ENCODE measurements at regions not wholly inside any gene's neighbourhood (a gene's known extent, or its start where the extent isn't known, plus 50 kb on each side); places are given as distances from the start of the nearest gene placed in this dataset.

DNA sequence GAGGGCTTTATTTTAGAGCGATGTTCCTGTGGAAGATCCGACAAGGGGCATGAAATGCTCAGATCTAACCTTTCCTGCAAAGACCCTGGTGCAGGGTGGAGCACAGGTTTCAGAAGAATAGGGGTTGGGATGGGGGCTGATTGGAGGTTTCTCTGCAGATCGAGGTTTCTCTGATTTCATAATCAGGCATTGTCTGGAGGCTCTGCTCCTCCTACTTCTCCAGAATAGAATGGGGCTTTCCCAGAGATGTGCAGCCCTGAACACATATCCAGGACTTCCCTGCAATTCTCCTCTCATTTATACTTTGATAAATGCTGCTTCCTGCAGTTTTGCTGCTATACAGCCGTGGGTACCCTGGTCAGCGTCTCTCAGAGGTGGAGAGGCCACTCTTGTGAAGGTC, 397.6 kb upstream of the BOD1L1 start:
- no peak overlapping the region for H3K27ac ChIP-seq (replicated peaks in 1 of 4)
- no peak for DNase-seq (ENCODE audit: extremely low spot score)
- no peaks in the 10 kb centered on the region for H3K27me3 ChIP-seq
- peaks cover 0 to 4% (median 0%) of the 10 kb centered on the region in 4 donors for H3K4me1 ChIP-seq
- H3K36me3 ChIP-seq: no peaks in the 10 kb centered on the region
- 69% methylated on average over 5 of the region's 5 CpGs for WGBS
- no peak overlapping the region for H3K4me3 ChIP-seq
- TF ChIP-seq EP300 (IDR thresholded peaks at IDR 0.05) (no peak), POLR2A (IDR thresholded peaks at IDR 0.05; ENCODE audit: low read depth) (no peak)
- TF ChIP-seq, protein P1, sequence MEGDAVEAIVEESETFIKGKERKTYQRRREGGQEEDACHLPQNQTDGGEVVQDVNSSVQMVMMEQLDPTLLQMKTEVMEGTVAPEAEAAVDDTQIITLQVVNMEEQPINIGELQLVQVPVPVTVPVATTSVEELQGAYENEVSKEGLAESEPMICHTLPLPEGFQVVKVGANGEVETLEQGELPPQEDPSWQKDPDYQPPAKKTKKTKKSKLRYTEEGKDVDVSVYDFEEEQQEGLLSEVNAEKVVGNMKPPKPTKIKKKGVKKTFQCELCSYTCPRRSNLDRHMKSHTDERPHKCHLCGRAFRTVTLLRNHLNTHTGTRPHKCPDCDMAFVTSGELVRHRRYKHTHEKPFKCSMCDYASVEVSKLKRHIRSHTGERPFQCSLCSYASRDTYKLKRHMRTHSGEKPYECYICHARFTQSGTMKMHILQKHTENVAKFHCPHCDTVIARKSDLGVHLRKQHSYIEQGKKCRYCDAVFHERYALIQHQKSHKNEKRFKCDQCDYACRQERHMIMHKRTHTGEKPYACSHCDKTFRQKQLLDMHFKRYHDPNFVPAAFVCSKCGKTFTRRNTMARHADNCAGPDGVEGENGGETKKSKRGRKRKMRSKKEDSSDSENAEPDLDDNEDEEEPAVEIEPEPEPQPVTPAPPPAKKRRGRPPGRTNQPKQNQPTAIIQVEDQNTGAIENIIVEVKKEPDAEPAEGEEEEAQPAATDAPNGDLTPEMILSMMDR (IDR thresholded peaks at IDR 0.05): no peak
- intact Hi-C loops (cut with DNase I): no loop called here
- no peaks in the 10 kb centered on the region for H3K9me3 ChIP-seq

DNA sequence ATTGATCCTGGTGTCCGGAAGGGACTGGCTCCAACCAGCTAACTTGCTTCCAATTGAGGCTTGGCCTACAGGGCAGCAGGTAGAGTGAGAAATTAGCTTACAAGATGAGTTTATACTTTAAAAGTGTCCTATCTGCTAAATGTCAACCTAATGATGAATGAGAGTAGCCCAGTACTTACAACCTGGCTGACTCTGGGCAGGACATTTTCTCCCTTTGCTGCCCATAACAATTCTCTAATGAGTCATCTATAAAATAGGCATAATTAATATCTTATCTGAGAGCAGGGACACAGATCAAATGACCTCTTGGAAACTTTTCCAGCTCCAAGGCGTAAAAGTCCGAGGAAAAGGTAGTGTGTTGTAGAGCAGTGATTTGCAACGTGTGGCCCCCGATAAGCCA, 398.4 kb upstream of the BOD1L1 start:
- H3K4me1 ChIP-seq: peaks cover 0 to 4% (median 0%) of the 10 kb centered on the region in 4 donors
- no peak for DNase-seq (ENCODE audit: extremely low spot score)
- H3K4me3 ChIP-seq: no peak overlapping the region
- H3K36me3 ChIP-seq: no peaks in the 10 kb centered on the region
- no peak overlapping the region for H3K27ac ChIP-seq (replicated peaks in 1 of 4)
- no peaks in the 10 kb centered on the region for H3K9me3 ChIP-seq
- 94% methylated on average over 5 of the region's 5 CpGs for WGBS
- no peaks in the 10 kb centered on the region for H3K27me3 ChIP-seq
- intact Hi-C loops (cut with DNase I): no loop called here
- TF ChIP-seq, protein P1 (IDR thresholded peaks at IDR 0.05): no peak
- no peak for TF ChIP-seq POLR2AphosphoS5 (IDR thresholded peaks at IDR 0.05)
- TF ChIP-seq EP300 (IDR thresholded peaks at IDR 0.05): no peak
- no peak for TF ChIP-seq POLR2A (IDR thresholded peaks at IDR 0.05; ENCODE audit: low read depth)

GRCh38 chr4:14028862-14029261, 401.3 kb upstream of the BOD1L1 start:
- intact Hi-C loops (cut with DNase I): no loop called here
- no peaks in the 10 kb centered on the region for H3K27me3 ChIP-seq
- DNase-seq (ENCODE audit: extremely low spot score): no peak
- no peaks in the 10 kb centered on the region for H3K36me3 ChIP-seq
- H3K4me1 ChIP-seq: peaks cover 0 to 4% (median 0%) of the 10 kb centered on the region in 4 donors
- no peak overlapping the region for H3K27ac ChIP-seq (replicated peaks in 1 of 4)
- TF ChIP-seq EP300 (IDR thresholded peaks at IDR 0.05) (no peak), POLR2AphosphoS5 (IDR thresholded peaks at IDR 0.05) (no peak)
- TF ChIP-seq, protein P1 (IDR thresholded peaks at IDR 0.05): no peak
- WGBS: 78% methylated on average over 11 of the region's 11 CpGs
- H3K9me3 ChIP-seq: no peaks in the 10 kb centered on the region
- H3K4me3 ChIP-seq: no peak overlapping the region

GRCh38 chr4:14035076-14035475, 407.6 kb upstream of the BOD1L1 start:
- no peaks in the 10 kb centered on the region for H3K9me3 ChIP-seq
- 65% methylated on average over 2 of the region's 2 CpGs for WGBS
- intact Hi-C loops (cut with DNase I): no loop called here
- no peak overlapping the region for H3K27ac ChIP-seq (replicated peaks in 1 of 4)
- TF ChIP-seq, protein P1 (IDR thresholded peaks at IDR 0.05): no peak
- no peak for TF ChIP-seq POLR2A (IDR thresholded peaks at IDR 0.05; ENCODE audit: low read depth)
- no peak for TF ChIP-seq EP300 (IDR thresholded peaks at IDR 0.05)
- no peak for TF ChIP-seq POLR2AphosphoS5 (IDR thresholded peaks at IDR 0.05)
- H3K4me3 ChIP-seq: no peak overlapping the region
- no peaks in the 10 kb centered on the region for H3K27me3 ChIP-seq
- no peaks in the 10 kb centered on the region for H3K4me1 ChIP-seq
- no peak for DNase-seq (ENCODE audit: extremely low spot score)
- no peaks in the 10 kb centered on the region for H3K36me3 ChIP-seq

DNA sequence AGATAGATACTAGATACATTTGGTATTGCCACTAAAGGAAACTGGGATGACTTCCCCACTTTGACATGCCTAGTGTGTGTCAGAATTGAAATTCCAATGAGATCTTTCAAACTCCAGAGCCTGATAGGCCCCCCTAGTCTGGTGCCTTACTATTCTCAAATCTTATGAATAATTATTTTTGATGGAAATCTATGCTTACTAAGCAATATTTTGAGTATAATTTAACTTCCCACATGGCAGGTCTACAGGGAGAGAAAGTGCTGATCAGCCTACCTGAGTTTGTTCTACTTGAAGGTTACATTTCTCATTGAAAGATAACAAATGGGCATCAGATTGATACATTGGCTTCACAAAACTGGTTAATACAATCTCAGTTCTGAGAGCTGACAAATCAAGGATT, 415.7 kb upstream of the BOD1L1 start:
- TF ChIP-seq, protein P1 (IDR thresholded peaks at IDR 0.05): no peak
- no peak for TF ChIP-seq POLR2A (IDR thresholded peaks at IDR 0.05; ENCODE audit: low read depth)
- TF ChIP-seq EP300 (IDR thresholded peaks at IDR 0.05): no peak
- TF ChIP-seq POLR2AphosphoS5 (IDR thresholded peaks at IDR 0.05): no peak

More for the DNA sequence above, 415.7 kb upstream of the BOD1L1 start:
- Histone ChIP-seq H3K27me3 (no peaks in the 10 kb centered on the region), H3K4me1 (no peaks in the 10 kb centered on the region), H3K27ac (replicated peaks in 1 of 4) (no peak overlapping the region), H3K36me3 (no peaks in the 10 kb centered on the region), H3K9me3 (no peaks in the 10 kb centered on the region), H3K4me3 (no peak overlapping the region)
- intact Hi-C loops (cut with DNase I): no loop called here
- no peak for DNase-seq (ENCODE audit: extremely low spot score)

Data from esophagus muscularis mucosa (tissue), 4 donors.